ENCODE measurements at regions not wholly inside any gene's neighbourhood (a gene's known extent, or its start where the extent isn't known, plus 50 kb on each side); places are given as distances from the start of the nearest gene placed in this dataset.
"Not testable (repeated sequence)": the region's sequence is repeated elsewhere in the genome, so short reads cannot be mapped to it uniquely, and the experiment has no call there.

DNA sequence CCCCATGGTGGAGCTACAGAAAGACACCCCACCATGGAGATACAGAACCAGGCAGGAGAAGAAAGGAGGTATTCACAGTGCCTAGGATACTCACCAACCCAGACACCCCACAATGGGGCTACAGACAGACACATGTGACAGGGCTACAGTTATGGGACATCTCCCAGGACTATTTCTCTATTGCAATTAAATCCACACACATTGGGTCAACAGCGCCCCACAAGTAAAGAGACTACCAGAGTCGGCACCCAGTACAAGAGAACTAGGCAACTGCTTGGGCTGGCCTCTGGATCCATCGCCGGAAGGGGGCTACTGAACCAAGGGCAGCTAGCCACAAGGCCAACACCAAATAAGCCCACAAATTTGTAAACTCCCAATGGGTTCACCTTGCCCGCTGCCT is 310.1 kb upstream of the NCKAP5 start:
- DNase-seq (ENCODE audit: low read depth): no peak

DNA sequence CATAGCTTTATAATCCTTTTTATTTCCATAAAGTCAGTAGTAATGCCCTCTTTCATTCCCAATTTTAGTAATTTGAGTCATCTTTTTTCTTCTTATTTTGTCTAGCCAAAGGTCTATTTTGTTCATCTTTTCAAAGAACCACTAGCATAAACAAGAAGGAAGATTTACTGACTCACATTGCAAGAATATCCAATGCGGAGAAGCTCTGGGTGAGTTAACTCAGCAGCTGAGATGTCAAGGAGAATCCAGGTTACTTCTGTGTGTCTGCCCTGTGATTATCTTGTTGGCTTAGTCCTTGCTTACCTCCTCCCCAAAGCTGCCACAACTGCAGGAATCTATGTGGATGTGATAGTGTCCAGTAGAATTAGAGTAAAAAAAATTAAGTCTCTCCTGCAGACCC is 311.4 kb upstream of the NCKAP5 start:
- DNase-seq (ENCODE audit: low read depth): no peak

DNA sequence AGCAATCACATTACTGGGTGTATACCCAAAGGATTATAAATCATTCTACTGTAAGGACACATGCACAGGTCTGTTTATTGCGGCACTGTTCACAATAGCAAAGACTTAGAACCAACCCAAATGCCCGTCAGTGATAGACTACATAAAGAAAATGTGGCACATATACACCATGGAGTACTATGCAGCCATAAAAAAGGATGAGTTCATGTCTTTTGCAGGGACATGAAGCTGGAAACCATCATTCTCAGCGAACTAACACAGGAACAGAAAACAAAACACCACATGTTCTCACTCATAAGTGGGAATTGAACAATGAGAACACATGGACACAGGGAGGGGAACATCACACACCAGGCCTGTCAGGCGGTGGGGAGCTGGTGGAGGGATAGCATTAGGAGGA is 313.9 kb upstream of the NCKAP5 start:
- not testable (repeated sequence) for DNase-seq (ENCODE audit: low read depth)

DNA sequence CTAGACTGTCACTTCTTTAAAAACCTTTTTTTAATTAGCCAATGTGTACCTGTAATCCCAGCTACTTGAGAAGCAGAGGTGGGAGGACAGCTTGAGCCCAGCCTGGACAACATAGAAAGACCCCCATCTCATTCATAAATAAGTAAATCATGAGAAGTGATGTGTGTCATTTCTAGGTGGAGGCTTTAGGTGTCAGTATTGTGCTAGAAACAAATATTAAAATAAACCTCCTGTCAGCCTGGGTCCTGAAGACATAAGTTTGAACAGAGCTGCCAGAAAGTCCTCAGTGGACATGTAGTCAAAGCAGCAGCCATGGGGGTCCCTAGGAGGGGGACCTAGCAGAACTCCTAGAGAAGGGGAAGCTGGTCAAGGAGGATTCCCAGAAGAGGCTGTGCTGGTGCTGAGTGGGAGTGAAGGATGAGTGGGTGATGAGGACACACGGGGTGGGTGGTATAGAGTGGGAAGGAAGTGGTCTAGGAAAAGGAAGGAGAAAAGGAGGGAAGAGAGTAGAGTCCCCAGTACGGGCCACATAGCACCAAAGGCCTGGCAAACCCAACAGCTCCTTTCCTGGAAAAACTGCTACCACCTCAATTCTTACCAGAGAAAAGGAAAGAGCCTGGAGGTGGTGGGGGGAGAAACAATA is 316.6 kb upstream of the NCKAP5 start:
- peak; percentile 35 for DNase-seq (ENCODE audit: low read depth)

DNA sequence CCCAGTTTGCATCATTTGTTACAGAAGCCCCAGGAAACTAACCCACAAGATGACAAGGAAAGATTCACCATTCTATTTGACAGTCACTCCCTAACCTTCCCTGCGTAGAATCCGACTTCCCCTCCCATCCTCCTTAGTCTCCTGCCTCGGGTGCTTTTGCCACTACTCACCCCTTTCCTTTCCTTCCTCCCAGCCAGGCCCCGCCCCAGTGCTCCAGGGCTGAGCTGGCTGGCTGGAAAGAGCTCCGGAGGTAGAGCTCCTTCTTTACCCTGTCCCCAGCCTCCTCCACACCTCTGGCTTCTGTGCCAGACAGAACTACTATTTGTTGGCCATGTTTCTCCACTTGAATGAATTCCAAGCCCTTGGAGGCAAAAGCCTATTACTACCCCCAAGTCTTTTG is 317.6 kb upstream of the NCKAP5 start:
- DNase-seq (ENCODE audit: low read depth): peak; percentile 72

DNA sequence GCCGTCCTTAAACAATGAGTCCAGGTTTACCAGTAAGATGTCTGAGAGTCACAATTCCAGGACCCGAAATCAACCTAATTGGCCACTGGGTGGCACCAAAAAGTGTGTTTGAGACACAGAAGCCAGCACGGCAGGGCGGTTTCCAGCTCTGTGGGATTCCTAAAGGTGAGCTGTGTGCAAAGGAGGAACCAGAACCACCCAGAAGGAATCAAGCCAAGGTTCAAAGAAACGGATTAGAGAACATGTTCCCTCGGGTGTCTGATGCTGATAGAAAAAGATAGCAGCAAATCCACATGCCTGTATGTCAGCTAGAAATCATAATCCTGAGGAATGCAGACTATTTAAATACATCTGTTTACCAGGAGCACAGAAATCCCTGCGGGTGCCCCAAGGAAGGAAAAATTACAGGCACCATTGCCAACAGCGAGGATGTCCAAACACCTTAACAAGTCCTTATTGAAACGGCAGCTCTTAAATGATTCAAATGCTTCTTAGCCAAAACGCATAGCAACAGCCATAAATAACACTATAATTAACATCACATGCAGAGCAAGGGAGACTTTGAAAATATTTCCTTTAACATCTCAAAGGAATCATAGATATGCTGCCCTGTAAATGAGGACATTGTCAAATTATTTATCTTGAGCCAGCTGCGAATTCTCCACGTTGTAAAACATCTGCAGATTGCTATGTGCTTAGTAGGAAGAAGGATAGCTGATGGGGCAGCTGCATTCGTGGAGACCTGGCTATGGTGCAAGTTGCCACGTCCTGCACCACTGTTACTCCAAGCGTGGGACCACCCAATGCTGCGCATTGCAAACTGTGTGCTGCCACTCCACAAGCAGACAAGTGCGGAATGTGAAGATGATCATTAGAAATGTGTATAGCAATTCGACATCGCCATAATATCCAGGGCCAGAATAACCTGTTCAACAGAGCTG is 318.7 kb upstream of the NCKAP5 start:
- peak; percentile 77 for DNase-seq (ENCODE audit: low read depth)

DNA sequence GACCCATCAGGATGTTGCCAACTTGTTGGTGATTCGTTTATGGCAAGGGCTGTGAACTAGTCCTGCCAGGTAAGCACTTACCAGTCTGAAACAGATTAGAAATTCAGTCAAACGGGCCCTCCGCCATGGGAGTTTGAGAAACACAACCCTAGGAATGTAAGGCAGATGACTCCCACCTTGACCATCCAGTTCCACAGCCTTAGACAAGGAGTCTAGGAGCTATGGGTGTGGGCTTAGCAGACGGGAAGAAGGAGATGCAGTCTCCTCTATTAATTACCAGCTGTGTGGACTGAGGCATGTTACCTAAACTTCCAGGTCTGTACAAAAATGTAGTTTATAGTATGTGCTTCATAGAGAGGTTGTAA is 319.4 kb upstream of the NCKAP5 start:
- no peak for DNase-seq (ENCODE audit: low read depth)

DNA sequence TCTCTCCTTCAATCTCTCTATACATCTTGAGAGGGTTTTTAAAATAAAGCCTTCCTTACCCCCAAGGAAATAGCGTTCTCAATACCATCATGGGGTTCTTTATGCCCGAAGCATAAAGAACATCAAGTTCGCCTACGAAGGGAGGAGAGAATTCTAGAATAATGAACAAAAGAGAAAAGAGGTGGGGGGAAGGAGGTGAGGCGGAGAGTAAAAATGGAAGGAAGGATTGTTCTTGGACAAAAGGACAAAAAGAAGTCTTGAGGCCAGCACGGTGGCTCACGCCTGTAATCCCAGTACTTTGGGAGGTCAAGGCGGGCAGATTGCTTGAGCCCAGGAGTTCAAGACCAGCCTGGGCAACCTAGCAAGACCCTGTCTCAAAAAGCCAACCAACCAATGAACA is 319.8 kb upstream of the NCKAP5 start:
- no peak for DNase-seq (ENCODE audit: low read depth)

DNA sequence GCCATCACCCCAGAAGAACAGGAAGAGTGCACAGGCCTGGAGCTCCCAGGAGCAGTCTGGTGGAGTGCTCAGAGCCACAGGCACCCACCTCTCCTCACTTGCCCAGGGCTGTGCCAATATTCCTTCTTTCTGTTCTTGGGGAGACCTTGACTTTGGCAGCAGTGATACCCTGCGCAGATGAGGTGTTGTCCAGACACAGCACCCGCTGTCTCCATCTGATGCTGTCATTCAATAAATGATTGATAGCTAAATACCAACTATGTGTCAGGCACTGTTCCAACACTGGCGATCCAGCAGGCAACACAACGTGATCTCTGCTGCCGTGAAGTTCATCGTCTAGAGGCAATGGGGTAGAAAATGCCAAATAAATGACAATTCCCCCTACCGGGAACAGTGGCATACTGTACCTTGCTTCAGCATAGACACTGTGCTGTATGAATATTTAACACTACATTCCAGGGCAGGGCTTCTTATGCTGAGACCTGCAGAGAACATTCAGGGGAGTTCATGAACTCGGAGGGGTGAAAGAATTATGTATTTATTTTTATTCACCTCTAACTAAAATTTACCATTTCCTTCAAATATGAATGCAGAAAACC is 320.5 kb upstream of the NCKAP5 start:
- DNase-seq (ENCODE audit: low read depth): no peak

DNA sequence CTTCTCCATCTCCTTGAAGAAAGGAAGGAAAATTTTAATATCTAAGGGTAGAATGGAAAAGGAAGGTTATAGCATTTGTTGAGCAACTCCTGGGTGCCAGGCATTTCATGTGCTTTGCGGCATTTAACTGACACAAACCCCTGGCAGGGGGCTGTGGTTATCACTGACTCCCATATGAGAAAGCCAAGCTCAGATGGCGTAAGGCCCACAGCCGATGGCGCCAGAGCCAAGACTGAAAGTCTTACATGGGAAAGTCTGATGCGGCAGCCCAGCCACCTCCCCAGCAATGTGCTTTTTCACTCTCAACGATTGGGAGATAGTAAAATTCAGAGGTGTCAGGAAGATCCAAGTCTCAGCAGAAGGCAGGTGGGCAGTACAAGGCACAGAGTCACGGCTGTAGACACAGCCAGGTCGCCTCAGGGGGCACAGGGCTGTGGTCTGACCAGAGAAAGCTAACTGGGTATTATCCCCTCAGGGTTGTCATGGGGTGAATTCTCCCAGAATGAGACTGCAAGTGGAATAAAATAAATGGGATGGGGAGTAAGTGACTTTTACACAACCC is 324.2 kb upstream of the NCKAP5 start:
- peak; percentile 9 for DNase-seq (ENCODE audit: low read depth)

DNA sequence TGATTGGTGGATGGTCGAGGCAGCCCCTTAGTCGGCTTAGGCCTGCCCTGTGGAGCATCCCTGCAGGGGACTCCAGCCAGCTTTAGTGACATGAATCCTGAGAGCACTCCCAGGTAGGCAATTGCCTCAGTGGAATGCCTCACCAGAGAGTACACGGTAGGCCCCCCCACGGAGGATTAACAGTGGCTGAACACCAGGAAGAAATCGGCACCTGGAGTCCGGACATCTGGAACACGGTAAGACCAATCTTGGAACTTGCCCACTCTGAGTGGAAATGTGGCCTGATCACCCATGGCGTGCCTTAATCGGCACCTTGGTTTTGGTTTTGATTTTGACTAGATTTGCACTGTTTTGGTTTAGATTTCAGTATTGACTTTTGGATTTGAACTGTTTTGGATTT is 326.2 kb upstream of the NCKAP5 start:
- no peak for DNase-seq (ENCODE audit: low read depth)

DNA sequence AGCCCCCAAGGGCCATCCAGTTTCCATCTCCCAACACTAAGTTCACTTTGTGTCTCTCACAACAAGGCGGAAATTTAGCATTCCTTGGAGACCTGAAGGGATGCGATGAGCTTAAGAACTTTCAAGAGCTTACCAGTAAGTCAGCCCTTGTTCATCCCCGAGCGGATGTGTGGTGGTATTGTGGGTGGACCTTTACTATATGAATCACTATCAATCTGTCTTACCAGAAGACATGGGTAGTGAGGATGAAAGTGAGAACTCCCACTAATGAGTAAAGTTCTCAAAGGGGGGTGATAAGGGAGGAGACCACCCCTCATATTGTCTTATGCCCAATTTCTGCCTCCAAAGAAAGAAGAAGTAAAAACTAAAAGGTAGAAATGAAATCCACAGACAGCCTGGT is 329.6 kb upstream of the NCKAP5 start:
- not testable (repeated sequence) for DNase-seq (ENCODE audit: low read depth)

DNA sequence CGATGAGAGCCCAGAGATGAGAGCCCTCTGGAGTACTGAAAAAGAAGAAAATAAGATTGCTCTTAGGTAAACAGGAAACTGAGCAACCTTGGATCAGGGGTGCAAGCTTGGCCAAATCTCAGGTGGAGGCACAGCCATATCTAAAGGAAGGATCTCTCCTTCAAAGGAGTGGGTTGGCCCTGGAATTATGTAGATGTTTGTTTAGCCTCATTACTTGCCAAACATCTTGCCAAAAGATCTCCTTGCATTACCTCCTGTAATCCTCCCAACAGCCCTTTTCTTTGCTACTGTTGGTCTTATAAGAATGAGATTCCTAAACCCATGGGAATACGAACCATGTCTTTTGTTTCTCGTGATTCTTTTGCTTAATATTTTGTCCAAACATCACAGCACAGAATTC is 332.6 kb upstream of the NCKAP5 start:
- DNase-seq (ENCODE audit: low read depth): no peak

DNA sequence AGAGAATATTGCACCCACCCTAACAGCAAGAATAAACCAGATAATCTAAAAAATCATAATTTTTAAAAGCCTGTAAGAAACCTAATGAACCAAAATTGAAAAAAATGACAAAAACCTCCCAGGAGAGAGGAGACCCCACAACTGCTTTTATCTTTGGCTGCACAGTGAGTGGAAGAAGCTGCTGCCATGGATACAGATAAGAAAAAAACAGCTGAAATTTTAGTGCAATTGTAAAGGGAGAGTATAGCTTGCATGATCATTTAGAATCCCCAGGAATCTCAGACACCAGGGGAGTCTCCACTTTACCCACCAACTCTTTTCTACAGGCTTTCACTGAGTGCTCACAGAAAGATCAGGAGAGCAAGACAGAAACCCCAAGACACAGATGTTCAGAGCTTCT is 338.1 kb upstream of the NCKAP5 start:
- DNase-seq (ENCODE audit: low read depth): no peak

DNA sequence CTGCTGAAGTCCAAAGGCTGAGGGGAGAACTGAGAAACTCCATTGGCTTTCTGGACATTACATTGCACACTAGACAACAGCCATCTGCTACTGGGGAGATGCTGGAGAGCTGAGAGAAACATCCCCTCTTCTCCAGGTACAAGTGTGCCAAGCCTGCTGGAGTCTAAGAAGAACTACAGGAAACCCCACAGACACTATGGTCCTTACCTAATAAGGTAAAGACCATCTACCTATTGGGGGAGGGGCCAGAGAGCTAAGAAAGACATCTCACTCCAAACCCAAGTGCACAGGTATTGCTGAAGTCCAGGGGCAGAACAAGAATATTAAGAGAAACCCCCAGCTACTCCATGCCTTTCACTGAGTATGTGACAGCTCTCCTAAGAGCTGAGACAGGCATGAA is 338.7 kb upstream of the NCKAP5 start:
- no peak for DNase-seq (ENCODE audit: low read depth)

DNA sequence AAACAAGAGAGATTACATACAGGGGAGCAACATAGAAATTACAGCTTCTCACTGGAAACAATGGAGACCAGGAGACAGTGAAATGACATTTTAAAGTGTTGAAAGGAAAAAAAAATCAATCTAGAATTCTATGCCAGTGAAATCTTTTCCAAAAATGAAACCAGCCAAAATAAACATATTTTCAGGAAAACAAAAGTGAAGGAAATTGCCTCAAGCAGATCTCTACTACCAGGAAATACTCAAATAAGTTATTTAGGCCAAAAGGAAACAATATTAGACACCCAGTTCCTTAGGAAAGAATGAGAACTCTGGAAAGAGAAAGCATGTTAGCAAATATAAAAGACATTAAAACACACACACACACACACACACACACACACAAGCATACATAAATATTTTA is 339.9 kb upstream of the NCKAP5 start:
- DNase-seq (ENCODE audit: low read depth): no peak

DNA sequence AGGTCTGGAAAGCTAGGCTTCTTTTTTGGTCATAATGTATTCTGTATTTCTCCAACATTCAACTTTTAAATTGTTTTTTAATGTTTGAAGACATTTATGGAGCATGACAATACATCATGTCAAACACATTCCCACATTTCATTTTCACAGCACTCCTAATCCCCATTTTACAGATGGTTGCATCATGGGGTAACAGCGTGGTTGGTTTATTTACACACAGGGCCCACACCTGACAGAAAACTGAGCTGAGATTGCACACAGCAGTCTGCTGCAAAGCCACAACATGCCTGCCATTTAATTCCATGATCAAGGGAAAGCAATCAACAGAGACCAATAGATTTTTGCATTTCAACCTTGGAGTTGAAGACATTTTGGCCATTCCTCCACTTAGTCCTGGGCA is 335.7 kb upstream of the MGAT5 start:
- DNase-seq (ENCODE audit: low read depth): no peak

DNA sequence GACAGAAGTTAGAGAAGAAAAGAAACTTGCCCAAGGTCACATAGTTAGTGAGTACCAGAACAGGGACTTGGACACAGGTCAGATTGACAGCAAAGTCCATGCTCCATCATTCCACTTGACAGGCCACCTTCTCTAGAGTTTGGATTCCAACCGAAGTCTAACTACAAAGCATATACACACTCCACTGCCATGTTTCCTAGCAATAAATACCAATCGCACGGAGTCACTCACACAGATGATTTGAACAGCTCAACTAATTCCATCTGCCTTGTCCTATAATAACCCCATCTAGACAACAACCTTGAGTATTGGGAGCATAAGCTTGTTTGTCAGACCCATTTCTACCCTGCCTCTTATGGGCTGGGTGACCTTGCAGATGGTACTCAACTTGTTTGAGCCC is 334.6 kb upstream of the MGAT5 start:
- DNase-seq (ENCODE audit: low read depth): no peak

DNA sequence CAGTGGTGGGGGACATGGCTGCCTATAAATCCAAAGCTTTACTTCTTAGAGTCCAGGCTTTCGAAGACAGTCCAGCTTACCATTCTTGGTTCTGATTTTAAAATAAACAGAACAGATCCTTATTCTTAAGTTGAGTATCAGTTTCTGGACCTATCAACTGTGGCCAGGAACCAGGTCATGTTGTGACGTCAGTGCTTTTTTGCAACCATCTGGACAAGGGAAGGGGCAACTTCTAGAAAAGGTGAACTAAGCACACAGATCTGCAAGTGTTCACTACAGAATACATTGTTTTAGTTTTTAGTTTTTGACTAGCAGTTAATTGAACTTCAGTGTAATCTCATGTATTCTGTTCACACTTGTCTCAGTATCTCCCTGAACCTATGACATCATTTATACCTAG is 326.0 kb upstream of the MGAT5 start:
- no peak for DNase-seq (ENCODE audit: low read depth)

DNA sequence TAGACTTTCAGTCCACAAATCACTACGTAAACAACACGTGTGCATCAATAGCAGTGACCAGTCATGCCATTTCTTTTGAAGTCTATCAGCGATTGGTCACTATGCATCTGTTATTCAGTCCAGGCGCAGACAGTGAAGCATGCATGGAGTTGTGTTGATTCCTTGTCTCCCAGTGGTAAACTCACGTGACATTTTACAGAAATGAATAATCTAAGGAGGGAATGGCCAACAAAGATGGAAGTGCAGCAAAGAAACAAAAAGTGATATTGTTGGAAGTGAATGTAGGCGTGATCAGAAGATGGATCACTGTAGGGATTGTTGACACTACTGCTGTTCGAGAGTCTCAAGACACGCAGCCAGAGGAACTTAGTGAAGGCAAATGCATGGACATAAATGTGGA is 317.8 kb upstream of the MGAT5 start:
- no peak for DNase-seq (ENCODE audit: low read depth)

DNA sequence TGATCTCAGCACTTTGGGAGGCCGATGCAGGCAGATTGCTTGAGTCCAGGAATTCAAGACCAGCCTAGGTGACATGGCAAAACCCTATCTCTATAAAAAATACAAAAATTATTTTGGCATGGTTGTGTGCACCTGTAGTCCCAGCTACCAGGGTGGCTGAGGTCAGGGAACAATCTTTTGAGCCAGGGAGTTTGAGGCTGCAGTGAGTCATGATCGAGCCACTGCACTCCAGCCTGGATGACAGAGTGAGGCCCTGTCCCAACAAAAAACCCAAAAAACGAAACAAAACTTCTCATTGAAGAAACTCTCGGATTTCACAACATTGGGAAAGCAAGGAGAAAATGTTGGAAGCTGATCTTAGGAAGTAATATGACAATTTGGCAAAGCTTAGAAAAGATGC is 317.3 kb upstream of the MGAT5 start:
- peak; percentile 38 for DNase-seq (ENCODE audit: low read depth)

DNA sequence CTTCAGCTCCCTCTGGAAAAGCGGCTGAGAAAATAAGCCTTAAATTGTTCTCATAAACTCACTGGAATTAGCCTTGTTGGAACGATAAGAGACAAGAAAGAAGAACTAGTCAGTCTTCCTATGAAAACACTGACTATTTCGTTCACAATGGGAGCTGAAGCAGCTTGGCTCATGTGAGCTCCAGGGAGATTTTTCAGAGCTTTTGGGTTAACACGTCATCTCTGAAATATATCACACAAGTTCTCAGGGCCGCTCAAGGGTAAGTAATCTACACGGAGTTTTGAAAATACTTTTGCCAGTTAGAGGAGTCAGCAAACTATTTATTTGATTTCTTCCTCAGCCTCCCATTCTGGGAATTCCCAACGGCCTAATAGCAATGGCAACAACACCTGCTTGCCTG is 316.2 kb upstream of the MGAT5 start:
- DNase-seq (ENCODE audit: low read depth): peak; percentile 68

DNA sequence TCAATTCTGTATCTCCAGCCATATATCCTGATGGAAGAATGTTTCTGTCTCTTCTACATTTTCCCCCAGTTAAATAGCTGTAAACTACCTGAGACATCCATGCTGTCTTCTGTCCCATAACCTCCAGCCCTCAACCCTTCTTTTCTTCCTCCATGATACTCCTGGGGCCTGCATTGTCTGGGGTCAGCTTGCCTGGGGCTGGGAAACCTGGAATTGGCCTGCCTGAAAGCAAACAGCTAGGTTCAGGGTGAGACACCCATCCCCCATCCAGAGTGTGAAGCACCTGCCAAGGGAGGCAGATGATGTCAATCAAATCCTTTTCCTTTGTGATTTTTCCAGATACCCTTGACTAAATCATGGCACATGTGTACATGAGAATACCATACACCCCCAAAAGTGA is 313.7 kb upstream of the MGAT5 start:
- DNase-seq (ENCODE audit: low read depth): no peak

Data from M059J (cell line).